A549 (cell line): ENCODE measurements at regions not wholly inside any gene's neighbourhood (a gene's known extent, or its start where the extent isn't known, plus 50 kb on each side); places are given as distances from the start of the nearest gene placed in this dataset.

Source experiments
- ATAC-seq, 2 experiments: fragments of 200-7000 bp in 1 of 2; fragments of >200 bp in 1 of 2; cut with Nextera tagmentation in 1 of 2; cut with Tn5 transposase in 1 of 2; 3 replicates each; pipeline versions ENCODE4 v1.8.0 to v1.9.1; 2018 to 2020; ENCODE audit warnings: mild to moderate bottlenecking in 1 of 2, moderate library complexity in 1 of 2
- CTCF ChIA-PET: fragments of 300-600 bp; sonication (Branson Sonifier 250); formaldehyde crosslinking; extraction: SDS; loops from one replicate; lab custom pipeline; 2021; ENCODE audit warnings: antibody characterized with exemption, inconsistent platforms; lab: Yijun Ruan, JAX
- POLR2A ChIA-PET: fragments of 350-600 bp; formaldehyde crosslinking; extraction: SDS; loops from one replicate; lab custom pipeline; 2021; ENCODE audit warnings: antibody characterized with exemption, inconsistent platforms; lab: Yijun Ruan, JAX
- DNase-seq, 2 experiments: peaks; one replicate each; pipeline versions ENCODE4 v3.0.0 to v3.0.0-alpha.2; 2011 to 2016; ENCODE audit warnings: low read depth in 1 of 2, low spot score in 1 of 2
- FAIRE-seq: peaks from 2 replicates; lab custom pipeline; 2011; peaks lifted over from hg19 to GRCh38; lab: Jason Lieb, UNC
- H3K27ac ChIP-seq, 2 experiments: fragments of >200 bp; sonication (Bioruptor Twin); formaldehyde crosslinking; 3 replicates each; pipeline ENCODE4 v1.5.1; 2016 to 2017
- H3K4me1 ChIP-seq: fragments of >200 bp; sonication (Bioruptor Twin); formaldehyde crosslinking; 3 replicates; pipeline ENCODE4 v1.6.1; 2016
- H3K4me2 ChIP-seq: fragments of >200 bp; sonication (Bioruptor Twin); formaldehyde crosslinking; 3 replicates; pipeline ENCODE4 v1.6.1; 2016
- H3K4me3 ChIP-seq: fragments of >200 bp; sonication (Bioruptor Twin); formaldehyde crosslinking; 3 replicates; pipeline ENCODE4 v1.5.1; 2016
- H3K9me3 ChIP-seq: fragments of >200 bp; sonication (Bioruptor Twin); formaldehyde crosslinking; 3 replicates; pipeline ENCODE4 v1.6.1; 2016
- BHLHE40 ChIP-seq: IDR thresholded peaks from 2 replicates; pipeline ENCODE4 v1.6.1; 2012; ENCODE audit warnings: low read depth, low read length, inconsistent platforms
- CEBPB ChIP-seq, 2 experiments: fragments of >200 bp in 1 of 2; sonication (Bioruptor Twin) in 1 of 2; formaldehyde crosslinking in 1 of 2; IDR thresholded peaks; 2 replicates each; pipeline ENCODE4 v1.6.1; 2012 to 2016
- CHD2 ChIP-seq: fragments of 150-350 bp; IDR thresholded peaks from 2 replicates; pipeline ENCODE4 v1.6.1; 2014; ENCODE audit warnings: low read length; ENCODE audit not compliant: partially characterized antibody
- CHD4 ChIP-seq: fragments of 200-600 bp; sonication (generic); IDR thresholded peaks from 2 replicates; pipeline ENCODE4 v1.6.1; 2016; ENCODE audit warnings: antibody characterized with exemption, mild to moderate bottlenecking, borderline replicate concordance
- EHF ChIP-seq: fragments of 250-450 bp; sonication (Bioruptor Pico); IDR thresholded peaks from 2 replicates; pipeline ENCODE4 v1.5.0; 2020; ENCODE audit warnings: mild to moderate bottlenecking
- EHMT2 ChIP-seq: fragments of 200-600 bp; sonication (generic); IDR thresholded peaks from 2 replicates; pipeline ENCODE4 v1.6.1; 2016; ENCODE audit warnings: antibody characterized with exemption, low read depth, mild to moderate bottlenecking, moderate library complexity
- EP300 ChIP-seq, 2 experiments: fragments of >200 bp; sonication (Bioruptor Twin); formaldehyde crosslinking; IDR thresholded peaks; 2 replicates in 1 of 2; 3 replicates in 1 of 2; pipeline ENCODE4 v1.6.1; 2016 to 2017
- ESRRA ChIP-seq: fragments of 150-350 bp; IDR thresholded peaks from 2 replicates; pipeline ENCODE4 v1.6.1; 2014; ENCODE audit warnings: mild to moderate bottlenecking, low read length, borderline replicate concordance
- FOSB ChIP-seq: fragments of 250-450 bp; sonication (Bioruptor Pico); IDR thresholded peaks from 2 replicates; pipeline ENCODE4 v1.5.0; 2020; ENCODE audit warnings: mild to moderate bottlenecking, moderate library complexity
- GATA3 ChIP-seq: IDR thresholded peaks from 2 replicates; pipeline ENCODE4 v1.6.1; 2012; ENCODE audit warnings: borderline replicate concordance
- HDAC2 ChIP-seq: fragments of 200-600 bp; sonication (generic); IDR thresholded peaks from 2 replicates; pipeline ENCODE4 v1.6.1; 2016
- HOXA7 ChIP-seq: fragments of 250-450 bp; sonication (Bioruptor Pico); IDR thresholded peaks from 2 replicates; pipeline ENCODE4 v1.5.0; 2020; ENCODE audit warnings: mild to moderate bottlenecking, moderate library complexity
- JUNB ChIP-seq: fragments of >200 bp; sonication (Bioruptor Twin); formaldehyde crosslinking; IDR thresholded peaks from 2 replicates; pipeline ENCODE4 v1.6.1; 2016
- NFE2L2 ChIP-seq: fragments of 150-350 bp; conservative IDR thresholded peaks from 2 replicates; pipeline ENCODE4 v1.6.1; 2014; ENCODE audit warnings: low read length
- RARB ChIP-seq: fragments of 250-450 bp; sonication (Bioruptor Pico); IDR thresholded peaks from 2 replicates; pipeline ENCODE4 v1.8.0; 2021; ENCODE audit warnings: mild to moderate bottlenecking, moderate library complexity
- RFX5 ChIP-seq: fragments of 450-650 bp; IDR thresholded peaks from 2 replicates; pipeline ENCODE4 v1.7.1; 2014; ENCODE audit warnings: antibody characterized with exemption, mild to moderate bottlenecking, moderate library complexity
- SMC3 ChIP-seq: fragments of >200 bp; sonication (Bioruptor Twin); formaldehyde crosslinking; IDR thresholded peaks from 3 replicates; pipeline ENCODE4 v1.6.1; 2018; ENCODE audit warnings: inconsistent platforms
- SREBF2 ChIP-seq: fragments of 450-650 bp; IDR thresholded peaks from 2 replicates; pipeline ENCODE4 v1.6.1; 2014; ENCODE audit warnings: mild to moderate bottlenecking, moderate library complexity
- TFCP2L1 ChIP-seq: fragments of 250-450 bp; sonication (Bioruptor Pico); IDR thresholded peaks from 2 replicates; pipeline ENCODE4 v1.5.0; 2021; ENCODE audit warnings: mild to moderate bottlenecking
- ZFP36 ChIP-seq: fragments of 450-650 bp; IDR thresholded peaks from 2 replicates; pipeline ENCODE4 v1.6.1; 2014; ENCODE audit warnings: borderline replicate concordance; ENCODE audit not compliant: partially characterized antibody
- ZNF302 ChIP-seq: fragments of 250-450 bp; sonication (Bioruptor Pico); IDR thresholded peaks from 2 replicates; pipeline ENCODE4 v1.9.0; 2021; ENCODE audit warnings: inconsistent platforms, mild to moderate bottlenecking, moderate library complexity
- WGBS: methylation state at CpG from one replicate; pipeline ENCODE4 v1.1.6; 2017; ENCODE audit errors: missing lambda C conversion rate; 5-methylcytosine and 5-hydroxymethylcytosine counted together
- TF ChIP-seq, protein P1 (sequence below): fragments of 250-450 bp; sonication (Bioruptor Pico); IDR thresholded peaks from 2 replicates; pipeline ENCODE4 v1.5.0; 2021; ENCODE audit warnings: mild to moderate bottlenecking, moderate library complexity, borderline replicate concordance
- TF ChIP-seq, protein P2 (sequence below): fragments of 200-600 bp; sonication (generic); IDR thresholded peaks from 2 replicates; pipeline ENCODE4 v1.6.1; 2016; ENCODE audit warnings: antibody characterized with exemption, mild to moderate bottlenecking, moderate library complexity
- TF ChIP-seq, protein P3 (sequence below): fragments of >200 bp; sonication (Bioruptor Twin); formaldehyde crosslinking; IDR thresholded peaks from 3 replicates; pipeline ENCODE4 v1.5.1; 2016
- TF ChIP-seq, protein P4 (sequence below): fragments of >200 bp; sonication (Bioruptor Twin); formaldehyde crosslinking; IDR thresholded peaks from 3 replicates; pipeline ENCODE4 v1.6.1; 2016

DNA sequence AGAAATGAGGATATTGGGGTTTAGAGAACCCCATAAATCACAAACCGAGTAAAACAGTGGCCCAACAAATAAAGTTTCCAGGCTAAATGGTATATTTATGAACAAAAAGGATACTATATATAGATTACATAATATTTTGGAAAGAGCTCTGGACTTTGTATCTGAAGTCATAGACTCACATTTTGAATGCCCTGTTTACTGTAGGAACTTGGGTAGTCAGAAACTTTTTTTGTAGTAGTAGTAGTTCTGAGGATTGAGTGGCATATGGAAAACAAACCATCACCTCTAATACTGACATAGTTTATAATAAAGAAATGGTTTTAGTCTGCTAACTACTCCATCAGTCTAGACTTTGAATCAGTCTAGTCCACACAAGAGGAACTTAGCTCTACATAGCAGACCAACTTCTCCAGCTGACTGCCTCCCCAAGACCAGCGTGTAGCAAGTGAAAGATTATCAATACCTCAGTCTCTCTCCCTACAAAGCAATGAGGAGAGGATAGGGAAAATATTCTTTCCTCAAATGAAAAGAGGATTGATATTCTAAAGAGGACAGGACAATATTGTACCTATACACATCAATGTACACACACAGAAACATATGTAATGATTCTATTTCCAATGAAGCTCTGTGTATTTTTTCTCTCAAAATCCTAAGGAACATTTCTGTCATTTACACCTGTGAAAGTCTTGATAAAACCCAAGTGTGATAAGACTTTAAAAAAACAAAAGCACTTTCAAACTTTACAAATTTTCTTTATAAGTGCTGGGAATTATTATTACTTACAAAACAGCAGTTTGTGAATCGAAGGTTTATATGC lies 184.9 kb upstream of the MAP2 start:
- FAIRE-seq = no peak

DNA sequence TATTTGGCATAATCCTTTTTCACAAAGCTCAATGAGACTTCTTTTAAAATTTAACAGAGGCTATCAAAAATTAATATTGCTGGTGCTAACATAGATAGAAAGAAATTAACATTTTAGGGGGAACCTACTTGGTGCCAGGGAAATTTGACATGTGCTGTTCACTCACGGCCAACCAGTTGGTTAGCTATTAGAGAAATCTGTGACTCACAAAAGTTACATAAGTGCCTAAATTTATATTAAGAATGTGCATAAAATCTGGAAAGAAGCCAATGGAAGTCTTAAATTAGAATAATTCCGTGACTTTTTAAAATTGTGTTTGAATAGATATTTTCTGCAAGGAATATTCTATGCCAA lies 184.3 kb upstream of the MAP2 start:
- POLR2A ChIA-PET = no interaction called here
- DNase-seq (no peak), FAIRE-seq (no peak), ATAC-seq (no peak)
- TF ChIP-seq ESRRA = no peak
- no peak for TF ChIP-seq BHLHE40
- TF ChIP-seq TFCP2L1 = no peak
- TF ChIP-seq, protein P1, sequence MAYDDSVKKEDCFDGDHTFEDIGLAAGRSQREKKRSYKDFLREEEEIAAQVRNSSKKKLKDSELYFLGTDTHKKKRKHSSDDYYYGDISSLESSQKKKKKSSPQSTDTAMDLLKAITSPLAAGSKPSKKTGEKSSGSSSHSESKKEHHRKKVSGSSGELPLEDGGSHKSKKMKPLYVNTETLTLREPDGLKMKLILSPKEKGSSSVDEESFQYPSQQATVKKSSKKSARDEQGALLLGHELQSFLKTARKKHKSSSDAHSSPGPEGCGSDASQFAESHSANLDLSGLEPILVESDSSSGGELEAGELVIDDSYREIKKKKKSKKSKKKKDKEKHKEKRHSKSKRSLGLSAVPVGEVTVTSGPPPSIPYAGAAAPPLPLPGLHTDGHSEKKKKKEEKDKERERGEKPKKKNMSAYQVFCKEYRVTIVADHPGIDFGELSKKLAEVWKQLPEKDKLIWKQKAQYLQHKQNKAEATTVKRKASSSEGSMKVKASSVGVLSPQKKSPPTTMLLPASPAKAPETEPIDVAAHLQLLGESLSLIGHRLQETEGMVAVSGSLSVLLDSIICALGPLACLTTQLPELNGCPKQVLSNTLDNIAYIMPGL (CRISPR knock-in tag) = no peak
- no peak for TF ChIP-seq JUNB
- TF ChIP-seq HDAC2 = no peak
- TF ChIP-seq RARB (CRISPR knock-in tag) = no peak
- WGBS = 0% methylated on average over 2 of the region's 2 CpGs
- H3K27ac ChIP-seq = no peak overlapping the region
- no peak overlapping the region for H3K4me3 ChIP-seq
- CTCF ChIA-PET = no interaction called here
- no peak overlapping the region for H3K4me2 ChIP-seq
- H3K9me3 ChIP-seq = no peaks in the 10 kb centered on the region
- no peaks in the 10 kb centered on the region for H3K4me1 ChIP-seq

More for the DNA sequence above, 184.9 kb upstream of the MAP2 start:
- no peak for DNase-seq
- no peak for ATAC-seq
- no peaks in the 10 kb centered on the region for H3K4me1 ChIP-seq
- H3K9me3 ChIP-seq = no peaks in the 10 kb centered on the region
- WGBS = 2% methylated on average over 3 of the region's 3 CpGs
- H3K4me2 ChIP-seq = no peak overlapping the region
- TF ChIP-seq RFX5 (no peak), CHD2 (no peak), BHLHE40 (no peak), FOSB (CRISPR knock-in tag) (no peak), EHMT2 (no peak), ESRRA (no peak), EHF (CRISPR knock-in tag) (no peak), NFE2L2 (no peak), EP300 (IDR thresholded peaks at IDR 0.05) (no peak), CEBPB (IDR thresholded peaks at IDR 0.05) (no peak), HOXA7 (CRISPR knock-in tag) (no peak)
- TF ChIP-seq, protein P2, sequence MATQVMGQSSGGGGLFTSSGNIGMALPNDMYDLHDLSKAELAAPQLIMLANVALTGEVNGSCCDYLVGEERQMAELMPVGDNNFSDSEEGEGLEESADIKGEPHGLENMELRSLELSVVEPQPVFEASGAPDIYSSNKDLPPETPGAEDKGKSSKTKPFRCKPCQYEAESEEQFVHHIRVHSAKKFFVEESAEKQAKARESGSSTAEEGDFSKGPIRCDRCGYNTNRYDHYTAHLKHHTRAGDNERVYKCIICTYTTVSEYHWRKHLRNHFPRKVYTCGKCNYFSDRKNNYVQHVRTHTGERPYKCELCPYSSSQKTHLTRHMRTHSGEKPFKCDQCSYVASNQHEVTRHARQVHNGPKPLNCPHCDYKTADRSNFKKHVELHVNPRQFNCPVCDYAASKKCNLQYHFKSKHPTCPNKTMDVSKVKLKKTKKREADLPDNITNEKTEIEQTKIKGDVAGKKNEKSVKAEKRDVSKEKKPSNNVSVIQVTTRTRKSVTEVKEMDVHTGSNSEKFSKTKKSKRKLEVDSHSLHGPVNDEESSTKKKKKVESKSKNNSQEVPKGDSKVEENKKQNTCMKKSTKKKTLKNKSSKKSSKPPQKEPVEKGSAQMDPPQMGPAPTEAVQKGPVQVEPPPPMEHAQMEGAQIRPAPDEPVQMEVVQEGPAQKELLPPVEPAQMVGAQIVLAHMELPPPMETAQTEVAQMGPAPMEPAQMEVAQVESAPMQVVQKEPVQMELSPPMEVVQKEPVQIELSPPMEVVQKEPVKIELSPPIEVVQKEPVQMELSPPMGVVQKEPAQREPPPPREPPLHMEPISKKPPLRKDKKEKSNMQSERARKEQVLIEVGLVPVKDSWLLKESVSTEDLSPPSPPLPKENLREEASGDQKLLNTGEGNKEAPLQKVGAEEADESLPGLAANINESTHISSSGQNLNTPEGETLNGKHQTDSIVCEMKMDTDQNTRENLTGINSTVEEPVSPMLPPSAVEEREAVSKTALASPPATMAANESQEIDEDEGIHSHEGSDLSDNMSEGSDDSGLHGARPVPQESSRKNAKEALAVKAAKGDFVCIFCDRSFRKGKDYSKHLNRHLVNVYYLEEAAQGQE = no peak
- ChIA-PET CTCF (no interaction called here), POLR2A (no interaction called here)
- no peak overlapping the region for H3K27ac ChIP-seq
- H3K4me3 ChIP-seq = no peak overlapping the region

DNA sequence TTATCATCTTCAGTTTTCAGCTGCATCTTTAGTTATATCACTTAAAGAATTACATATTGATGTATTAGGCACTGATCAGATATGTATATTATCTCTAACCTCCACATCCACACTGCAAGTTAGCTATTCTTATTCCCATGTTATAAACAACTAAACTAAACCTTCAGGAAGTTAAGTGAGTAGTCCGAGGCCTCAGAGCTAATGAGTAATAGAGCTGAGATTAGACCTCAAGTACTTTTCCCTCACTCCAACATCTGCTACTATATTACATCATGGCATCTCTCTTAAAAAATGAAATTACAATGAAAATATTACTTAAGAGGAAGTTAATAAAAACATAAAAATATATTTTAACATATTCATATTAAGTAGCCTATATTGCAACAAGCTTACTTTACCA lies 183.6 kb upstream of the MAP2 start:
- POLR2A ChIA-PET = no interaction called here
- ATAC-seq (no peak), FAIRE-seq (no peak), DNase-seq (no peak)
- Histone ChIP-seq H3K4me1 (no peaks in the 10 kb centered on the region), H3K9me3 (no peaks in the 10 kb centered on the region), H3K27ac (no peak overlapping the region), H3K4me3 (no peak overlapping the region), H3K4me2 (no peak overlapping the region)
- CTCF ChIA-PET = no interaction called here
- WGBS = 0% methylated on average over 1 of the region's 1 CpG
- TF ChIP-seq, protein P3, sequence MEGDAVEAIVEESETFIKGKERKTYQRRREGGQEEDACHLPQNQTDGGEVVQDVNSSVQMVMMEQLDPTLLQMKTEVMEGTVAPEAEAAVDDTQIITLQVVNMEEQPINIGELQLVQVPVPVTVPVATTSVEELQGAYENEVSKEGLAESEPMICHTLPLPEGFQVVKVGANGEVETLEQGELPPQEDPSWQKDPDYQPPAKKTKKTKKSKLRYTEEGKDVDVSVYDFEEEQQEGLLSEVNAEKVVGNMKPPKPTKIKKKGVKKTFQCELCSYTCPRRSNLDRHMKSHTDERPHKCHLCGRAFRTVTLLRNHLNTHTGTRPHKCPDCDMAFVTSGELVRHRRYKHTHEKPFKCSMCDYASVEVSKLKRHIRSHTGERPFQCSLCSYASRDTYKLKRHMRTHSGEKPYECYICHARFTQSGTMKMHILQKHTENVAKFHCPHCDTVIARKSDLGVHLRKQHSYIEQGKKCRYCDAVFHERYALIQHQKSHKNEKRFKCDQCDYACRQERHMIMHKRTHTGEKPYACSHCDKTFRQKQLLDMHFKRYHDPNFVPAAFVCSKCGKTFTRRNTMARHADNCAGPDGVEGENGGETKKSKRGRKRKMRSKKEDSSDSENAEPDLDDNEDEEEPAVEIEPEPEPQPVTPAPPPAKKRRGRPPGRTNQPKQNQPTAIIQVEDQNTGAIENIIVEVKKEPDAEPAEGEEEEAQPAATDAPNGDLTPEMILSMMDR = no peak
- no peak for TF ChIP-seq EHMT2
- no peak for TF ChIP-seq SMC3
- no peak for TF ChIP-seq GATA3
- no peak for TF ChIP-seq ZFP36
- TF ChIP-seq CHD4 = no peak
- TF ChIP-seq, protein P4, sequence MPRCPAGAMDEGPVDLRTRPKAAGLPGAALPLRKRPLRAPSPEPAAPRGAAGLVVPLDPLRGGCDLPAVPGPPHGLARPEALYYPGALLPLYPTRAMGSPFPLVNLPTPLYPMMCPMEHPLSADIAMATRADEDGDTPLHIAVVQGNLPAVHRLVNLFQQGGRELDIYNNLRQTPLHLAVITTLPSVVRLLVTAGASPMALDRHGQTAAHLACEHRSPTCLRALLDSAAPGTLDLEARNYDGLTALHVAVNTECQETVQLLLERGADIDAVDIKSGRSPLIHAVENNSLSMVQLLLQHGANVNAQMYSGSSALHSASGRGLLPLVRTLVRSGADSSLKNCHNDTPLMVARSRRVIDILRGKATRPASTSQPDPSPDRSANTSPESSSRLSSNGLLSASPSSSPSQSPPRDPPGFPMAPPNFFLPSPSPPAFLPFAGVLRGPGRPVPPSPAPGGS = no peak
- TF ChIP-seq ZNF302 (CRISPR knock-in tag) = no peak
- TF ChIP-seq SREBF2 = no peak
